Common myeloid progenitor, CD34-positive (primary cell): ENCODE measurements at regions not wholly inside any gene's neighbourhood (a gene's known extent, or its start where the extent isn't known, plus 50 kb on each side); places are given as distances from the start of the nearest gene placed in this dataset.

ENCODE experiments used
- CTCF ChIA-PET: fragments of 350-600 bp; sonication (Branson Sonifier 250); formaldehyde crosslinking; loops from one replicate; lab custom pipeline; 2021; ENCODE audit warnings: antibody characterized with exemption; lab: Charles Lee
- POLR2A ChIA-PET: fragments of 350-600 bp; sonication (Branson Sonifier 250); formaldehyde crosslinking; loops from one replicate; lab custom pipeline; 2021; ENCODE audit warnings: antibody characterized with exemption; lab: Charles Lee
- DNase-seq, 3 donors: peaks; one replicate each; pipeline versions ENCODE4 v3.0.0 to v3.0.0-alpha.2; 2013
- H3K27ac ChIP-seq, 2 experiments: 1 replicate in 1 of 2; 2 replicates in 1 of 2; pipeline ENCODE4 v1.7.0; 2013; ENCODE audit warnings: inconsistent platforms in 2 of 2, low read length in 2 of 2, mild to moderate bottlenecking in 2 of 2, low read depth in 1 of 2, moderate library complexity in 1 of 2; ENCODE audit not compliant: severe bottlenecking in 2 of 2, insufficient read depth in 1 of 2, poor library complexity in 1 of 2
- H3K27me3 ChIP-seq, 5 experiments: replicated peaks in 2 of 5; 1 replicate in 3 of 5; 2 replicates in 2 of 5; pipeline versions ENCODE4 v1.6.1 to v1.7.0; 2013; ENCODE audit warnings: low read length in 4 of 5, mild to moderate bottlenecking in 2 of 5, moderate library complexity in 2 of 5, inconsistent platforms in 1 of 5; ENCODE audit not compliant: insufficient read depth in 5 of 5, control insufficient read depth in 4 of 5
- H3K36me3 ChIP-seq, 4 experiments: 1 replicate in 2 of 4; 2 replicates in 2 of 4; pipeline versions ENCODE4 v1.6.1 to v1.7.0; 2013; ENCODE audit warnings: low read length in 3 of 4, control low read depth in 1 of 4, mild to moderate bottlenecking in 1 of 4; ENCODE audit not compliant: control insufficient read depth in 4 of 4, insufficient read depth in 4 of 4
- H3K4me1 ChIP-seq, 4 experiments: 1 replicate in 3 of 4; 2 replicates in 1 of 4; pipeline versions ENCODE4 v1.6.1 to v1.7.1; 2013; ENCODE audit warnings: low read length in 3 of 4, mild to moderate bottlenecking in 3 of 4, control low read depth in 1 of 4, inconsistent platforms in 1 of 4, moderate library complexity in 1 of 4; ENCODE audit not compliant: control insufficient read depth in 4 of 4, insufficient read depth in 4 of 4; ENCODE audit errors: control extremely low read depth in 1 of 4
- H3K4me3 ChIP-seq, 7 experiments: 1 replicate in 4 of 7; 2 replicates in 3 of 7; pipeline versions ENCODE4 v1.5.1 to v1.7.0; 2013; ENCODE audit warnings: mild to moderate bottlenecking in 7 of 7, low read length in 6 of 7, moderate library complexity in 6 of 7, inconsistent platforms in 2 of 7, low read depth in 2 of 7, control low read depth in 1 of 7; ENCODE audit not compliant: insufficient read depth in 4 of 7, control insufficient read depth in 1 of 7; ENCODE audit errors: extremely low read depth in 1 of 7
- H3K9me3 ChIP-seq, 5 experiments: 1 replicate in 4 of 5; 2 replicates in 1 of 5; pipeline versions ENCODE4 v1.6.1 to v1.7.1; 2013; ENCODE audit warnings: low read length in 4 of 5, mild to moderate bottlenecking in 2 of 5, inconsistent platforms in 1 of 5, low read depth in 1 of 5, moderate library complexity in 1 of 5; ENCODE audit not compliant: control insufficient read depth in 4 of 5, insufficient read depth in 2 of 5; ENCODE audit errors: control extremely low read depth in 1 of 5
- WGBS: methylation state at CpG from one replicate; pipeline ENCODE4 v1.1.5; 2013; ENCODE audit not compliant: insufficient coverage; 5-methylcytosine and 5-hydroxymethylcytosine counted together

GRCh38 chr1:34380526-34381124 is 203.9 kb downstream of the C1orf94 start:
- no peak overlapping the region for H3K27ac ChIP-seq
- peaks cover 2 to 27% (median 12%) of the 10 kb centered on the region in 5 experiments for H3K27me3 ChIP-seq
- H3K36me3 ChIP-seq: no peaks in the 10 kb centered on the region
- H3K4me1 ChIP-seq: no peaks in the 10 kb centered on the region
- H3K4me3 ChIP-seq: no peak overlapping the region
- DNase-seq: no peak
- WGBS: 92% methylated on average over 8 of the region's 12 CpGs
- ChIA-PET POLR2A (no interaction called here), CTCF (no interaction called here)
- no peaks in the 10 kb centered on the region for H3K9me3 ChIP-seq

- no peak for DNase-seq
- Histone ChIP-seq H3K36me3 (no peaks in the 10 kb centered on the region), H3K4me3 (no peak overlapping the region), H3K27me3 (peaks cover 0 to 2% (median 0%) of the 10 kb centered on the region in 5 experiments), H3K4me1 (no peaks in the 10 kb centered on the region), H3K27ac (no peak overlapping the region), H3K9me3 (peaks cover 0 to 3% (median 0%) of the 10 kb centered on the region in 5 experiments)
- no CpG with 5 or more reads among the region's 1 CpG for WGBS
- CTCF ChIA-PET: no interaction called here
- POLR2A ChIA-PET: no interaction called here
These were observed 213.3 kb downstream of the C1orf94 start for GRCh38 chr1:34389974-34390373.

- ChIA-PET CTCF (no interaction called here), POLR2A (no interaction called here)
- DNase-seq: no peak
- H3K36me3 ChIP-seq: no peaks in the 10 kb centered on the region
- no peaks in the 10 kb centered on the region for H3K4me1 ChIP-seq
- no peak overlapping the region for H3K4me3 ChIP-seq
- peaks cover 0 to 6% (median 0%) of the 10 kb centered on the region in 5 experiments for H3K27me3 ChIP-seq
- WGBS: no CpG with 5 or more reads among the region's 2 CpGs
- no peak overlapping the region for H3K27ac ChIP-seq
- peaks cover 0 to 3% (median 0%) of the 10 kb centered on the region in 5 experiments for H3K9me3 ChIP-seq
These were observed 219.3 kb downstream of the C1orf94 start for GRCh38 chr1:34396042-34396441.

DNA sequence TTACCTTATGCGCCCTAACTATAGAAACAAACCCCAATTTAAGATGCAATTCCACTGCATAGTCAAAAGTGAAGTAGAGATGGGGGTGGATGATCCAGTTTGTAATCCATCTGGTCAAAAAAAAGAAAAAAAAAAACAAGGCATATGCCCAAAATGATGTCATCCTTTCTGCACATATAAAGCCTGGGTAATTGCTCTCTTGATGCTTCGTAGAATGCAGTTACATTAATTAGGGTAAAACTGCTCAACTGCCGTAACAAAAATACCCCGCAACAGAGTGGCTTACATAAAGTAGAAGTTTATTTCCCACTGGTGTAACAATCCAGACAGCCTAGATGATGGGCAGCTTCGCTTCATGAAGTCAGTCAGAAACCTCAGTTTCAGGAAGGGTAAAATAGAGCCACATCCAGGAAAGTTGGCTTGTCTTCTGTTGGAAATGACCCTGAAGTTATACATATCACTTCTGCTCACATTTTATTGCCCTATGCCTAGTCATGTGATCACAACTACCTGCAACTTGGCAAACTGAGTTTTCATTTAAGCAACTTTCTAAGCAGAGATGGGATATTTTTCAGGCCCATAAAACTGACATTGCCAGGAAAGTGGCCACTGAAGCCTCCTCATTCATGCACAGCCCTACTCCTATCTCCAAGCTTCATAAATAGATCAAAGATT is 221.7 kb downstream of the C1orf94 start:
- Histone ChIP-seq H3K27me3 (peaks cover 0 to 8% (median 0%) of the 10 kb centered on the region in 5 experiments), H3K36me3 (no peaks in the 10 kb centered on the region), H3K27ac (no peak overlapping the region), H3K4me3 (no peak overlapping the region), H3K4me1 (no peaks in the 10 kb centered on the region), H3K9me3 (peaks cover 0 to 3% (median 0%) of the 10 kb centered on the region in 5 experiments)
- ChIA-PET POLR2A (no interaction called here), CTCF (no interaction called here)
- no peak for DNase-seq
- 89% methylated on average over 3 of the region's 5 CpGs for WGBS

GRCh38 chr1:34398916-34399275 is 222.2 kb downstream of the C1orf94 start:
- Histone ChIP-seq H3K4me1 (no peaks in the 10 kb centered on the region), H3K4me3 (no peak overlapping the region), H3K27me3 (peaks cover 0 to 8% (median 0%) of the 10 kb centered on the region in 5 experiments), H3K27ac (no peak overlapping the region), H3K9me3 (peaks cover 0 to 3% (median 0%) of the 10 kb centered on the region in 5 experiments), H3K36me3 (no peaks in the 10 kb centered on the region)
- ChIA-PET POLR2A (no interaction called here), CTCF (no interaction called here)
- no peak for DNase-seq
- 56% methylated on average over 4 of the region's 4 CpGs for WGBS

DNA sequence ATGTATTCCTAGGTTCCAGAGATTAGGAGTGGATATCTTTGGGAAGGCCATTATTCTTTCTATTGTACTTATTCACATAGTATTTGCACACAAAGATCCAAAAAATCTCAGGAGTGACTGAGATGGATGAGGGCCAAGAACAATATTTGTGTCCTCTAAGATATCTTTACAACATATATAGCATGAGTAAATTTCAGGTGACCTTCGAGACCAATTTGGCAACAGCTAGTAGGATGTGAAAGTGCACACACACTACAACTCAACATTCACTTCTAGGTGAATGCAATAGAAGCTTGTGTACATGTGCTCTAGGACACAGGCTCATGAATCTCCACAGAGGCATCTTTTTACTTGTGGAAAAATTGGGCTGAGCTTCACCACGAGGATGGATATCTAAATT is 224.0 kb downstream of the C1orf94 start:
- ChIA-PET POLR2A (no interaction called here), CTCF (no interaction called here)
- WGBS: no CpG with 5 or more reads among the region's 2 CpGs
- Histone ChIP-seq H3K9me3 (peaks cover 0 to 3% (median 2%) of the 10 kb centered on the region in 5 experiments), H3K36me3 (no peaks in the 10 kb centered on the region), H3K4me3 (no peak overlapping the region), H3K4me1 (no peaks in the 10 kb centered on the region), H3K27ac (no peak overlapping the region), H3K27me3 (peaks cover 0 to 10% (median 0%) of the 10 kb centered on the region in 5 experiments)
- DNase-seq: no peak

GRCh38 chr1:34403156-34403555 is 226.4 kb downstream of the C1orf94 start:
- peaks cover 0 to 3% (median 0%) of the 10 kb centered on the region in 5 experiments for H3K9me3 ChIP-seq
- H3K36me3 ChIP-seq: no peaks in the 10 kb centered on the region
- no peaks in the 10 kb centered on the region for H3K4me1 ChIP-seq
- DNase-seq: no peak
- CTCF ChIA-PET: no interaction called here
- no peak overlapping the region for H3K27ac ChIP-seq
- H3K27me3 ChIP-seq: peaks cover 0 to 10% (median 0%) of the 10 kb centered on the region in 5 experiments
- POLR2A ChIA-PET: no interaction called here
- H3K4me3 ChIP-seq: no peak overlapping the region
